ENCODE measurements at regions not wholly inside any gene's neighbourhood (a gene's known extent, or its start where the extent isn't known, plus 50 kb on each side); places are given as distances from the start of the nearest gene placed in this dataset.

GRCh38 chr17:36695082-36695481 lies 93.7 kb downstream of the MRM1 start:
- TF ChIP-seq TAF1 (IDR thresholded peaks at IDR 0.05; ENCODE audit: borderline replicate concordance, insufficient read depth, low read length), result no peak
- TF ChIP-seq POLR2AphosphoS5 (IDR thresholded peaks at IDR 0.05; ENCODE audit: low read depth, low read length), result no peak
- TF ChIP-seq, protein P1, sequence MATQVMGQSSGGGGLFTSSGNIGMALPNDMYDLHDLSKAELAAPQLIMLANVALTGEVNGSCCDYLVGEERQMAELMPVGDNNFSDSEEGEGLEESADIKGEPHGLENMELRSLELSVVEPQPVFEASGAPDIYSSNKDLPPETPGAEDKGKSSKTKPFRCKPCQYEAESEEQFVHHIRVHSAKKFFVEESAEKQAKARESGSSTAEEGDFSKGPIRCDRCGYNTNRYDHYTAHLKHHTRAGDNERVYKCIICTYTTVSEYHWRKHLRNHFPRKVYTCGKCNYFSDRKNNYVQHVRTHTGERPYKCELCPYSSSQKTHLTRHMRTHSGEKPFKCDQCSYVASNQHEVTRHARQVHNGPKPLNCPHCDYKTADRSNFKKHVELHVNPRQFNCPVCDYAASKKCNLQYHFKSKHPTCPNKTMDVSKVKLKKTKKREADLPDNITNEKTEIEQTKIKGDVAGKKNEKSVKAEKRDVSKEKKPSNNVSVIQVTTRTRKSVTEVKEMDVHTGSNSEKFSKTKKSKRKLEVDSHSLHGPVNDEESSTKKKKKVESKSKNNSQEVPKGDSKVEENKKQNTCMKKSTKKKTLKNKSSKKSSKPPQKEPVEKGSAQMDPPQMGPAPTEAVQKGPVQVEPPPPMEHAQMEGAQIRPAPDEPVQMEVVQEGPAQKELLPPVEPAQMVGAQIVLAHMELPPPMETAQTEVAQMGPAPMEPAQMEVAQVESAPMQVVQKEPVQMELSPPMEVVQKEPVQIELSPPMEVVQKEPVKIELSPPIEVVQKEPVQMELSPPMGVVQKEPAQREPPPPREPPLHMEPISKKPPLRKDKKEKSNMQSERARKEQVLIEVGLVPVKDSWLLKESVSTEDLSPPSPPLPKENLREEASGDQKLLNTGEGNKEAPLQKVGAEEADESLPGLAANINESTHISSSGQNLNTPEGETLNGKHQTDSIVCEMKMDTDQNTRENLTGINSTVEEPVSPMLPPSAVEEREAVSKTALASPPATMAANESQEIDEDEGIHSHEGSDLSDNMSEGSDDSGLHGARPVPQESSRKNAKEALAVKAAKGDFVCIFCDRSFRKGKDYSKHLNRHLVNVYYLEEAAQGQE (IDR thresholded peaks at IDR 0.05; ENCODE audit: insufficient read depth in 1 of 2, low read depth in 2 of 2, low read length in 2 of 2), result no peak
- TF ChIP-seq SIN3A (IDR thresholded peaks at IDR 0.05; ENCODE audit: borderline replicate concordance, insufficient read depth, low read length), result no peak
